CD8-positive, alpha-beta memory T cell (primary cell): ENCODE measurements at regions not wholly inside any gene's neighbourhood (a gene's known extent, or its start where the extent isn't known, plus 50 kb on each side); places are given as distances from the start of the nearest gene placed in this dataset.

Experiments
- CTCF ChIA-PET: fragments of 350-600 bp; sonication (Branson Sonifier 250); formaldehyde crosslinking; loops from one replicate; lab custom pipeline; 2021; ENCODE audit warnings: antibody characterized with exemption; lab: Charles Lee
- POLR2A ChIA-PET: fragments of 350-600 bp; sonication (Branson Sonifier 250); formaldehyde crosslinking; loops from one replicate; lab custom pipeline; 2021; ENCODE audit warnings: antibody characterized with exemption; lab: Charles Lee
- DNase-seq, 5 donors: peaks; one replicate each; pipeline versions ENCODE4 v3.0.0 to v3.0.0-alpha.2; 2020 to 2022; ENCODE audit warnings: mixed read lengths in 1 of 5
- H3K27ac ChIP-seq: one replicate; pipeline ENCODE4 v1.7.0; 2013; ENCODE audit warnings: low read depth, mild to moderate bottlenecking, low read length, moderate library complexity
- H3K27me3 ChIP-seq: 2 replicates; pipeline ENCODE4 v1.7.0; 2013; ENCODE audit warnings: low read length, mild to moderate bottlenecking; ENCODE audit not compliant: insufficient read depth, poor library complexity, severe bottlenecking
- H3K36me3 ChIP-seq: 2 replicates; pipeline ENCODE4 v1.7.0; 2013; ENCODE audit warnings: mild to moderate bottlenecking, low read length, moderate library complexity; ENCODE audit not compliant: insufficient read depth
- H3K4me1 ChIP-seq: 2 replicates; pipeline ENCODE4 v1.7.0; 2013; ENCODE audit warnings: mild to moderate bottlenecking, low read length, moderate library complexity; ENCODE audit not compliant: insufficient read depth
- H3K4me3 ChIP-seq: 2 replicates; pipeline ENCODE4 v1.7.0; 2013; ENCODE audit warnings: mild to moderate bottlenecking, low read length
- H3K9me3 ChIP-seq: 2 replicates; pipeline ENCODE4 v1.7.0; 2013; ENCODE audit warnings: mild to moderate bottlenecking, low read length
- H3K27ac Mint-ChIP-seq, 8 donors: one replicate each; pipeline ENCODE4 v1.8.0; 2020 to 2021; ENCODE audit warnings: mixed read lengths in 8 of 8, mild to moderate bottlenecking in 6 of 8, inconsistent platforms in 3 of 8, moderate library complexity in 3 of 8
- H3K27me3 Mint-ChIP-seq, 2 donors: one replicate each; pipeline ENCODE4 v1.8.0; 2020 to 2021; ENCODE audit warnings: mixed read lengths in 2 of 2, mild to moderate bottlenecking in 1 of 2, moderate library complexity in 1 of 2
- H3K36me3 Mint-ChIP-seq, 3 donors: one replicate each; pipeline ENCODE4 v1.8.0; 2020 to 2021; ENCODE audit warnings: mixed read lengths in 3 of 3, inconsistent platforms in 1 of 3, mild to moderate bottlenecking in 1 of 3
- H3K4me1 Mint-ChIP-seq, 3 donors: one replicate each; pipeline ENCODE4 v1.8.0; 2020 to 2021; ENCODE audit warnings: mixed read lengths in 3 of 3, inconsistent platforms in 1 of 3, mild to moderate bottlenecking in 1 of 3
- H3K4me3 Mint-ChIP-seq, 7 donors: one replicate each; pipeline ENCODE4 v1.8.0; 2020 to 2021; ENCODE audit warnings: mixed read lengths in 7 of 7, mild to moderate bottlenecking in 6 of 7, moderate library complexity in 4 of 7, inconsistent platforms in 2 of 7
- H3K9me3 Mint-ChIP-seq, 5 donors: one replicate each; pipeline ENCODE4 v1.8.0; 2020 to 2022; ENCODE audit warnings: mixed read lengths in 5 of 5, mild to moderate bottlenecking in 3 of 5, moderate library complexity in 2 of 5, inconsistent platforms in 1 of 5

DNA sequence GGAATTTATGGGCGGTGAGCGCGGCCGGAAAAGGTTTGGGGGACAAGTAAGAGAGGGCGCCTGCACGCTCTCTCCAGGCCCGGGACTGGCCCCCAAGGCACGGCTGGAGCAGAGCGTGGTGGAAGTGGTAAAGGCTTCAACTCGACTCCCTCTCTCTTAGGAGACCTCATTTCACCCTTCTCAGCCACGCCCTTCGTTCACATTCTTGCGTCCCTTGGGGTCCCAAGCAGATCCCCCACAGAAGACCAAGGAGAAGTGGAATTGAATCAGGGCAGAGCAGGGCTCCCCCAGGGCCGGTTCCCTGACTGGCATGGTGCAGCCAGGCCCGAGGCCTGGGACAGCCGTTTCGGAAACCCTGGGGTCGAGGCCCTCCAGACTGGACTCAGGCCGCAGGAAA lies 75.4 kb upstream of the POLG start:
- H3K27me3 Mint-ChIP-seq = peaks cover 84 to 97% of the 10 kb centered on the region in 2 donors
- H3K27me3 ChIP-seq = peaks cover 87% of the 10 kb centered on the region
- H3K36me3 Mint-ChIP-seq = no peaks in the 10 kb centered on the region
- H3K9me3 Mint-ChIP-seq = no peaks in the 10 kb centered on the region
- no peak overlapping the region for H3K27ac Mint-ChIP-seq
- peak overlapping the region in 4 of 7 donors; percentile 5 to 56 (median 18) for H3K4me3 Mint-ChIP-seq
- H3K27ac ChIP-seq = no peak overlapping the region
- POLR2A ChIA-PET = interaction anchor here (0.9 kb wide), 1 partner anchor 19 kb away, joined by 3 read pairs; no protein-coding TSS in a partner anchor
- H3K4me1 ChIP-seq = peaks cover 33% of the 10 kb centered on the region
- no peaks in the 10 kb centered on the region for H3K36me3 ChIP-seq
- CTCF ChIA-PET = interaction anchor here (1.0 kb wide), 1 partner anchor 30 kb away, joined by 3 read pairs; no protein-coding TSS in a partner anchor
- H3K4me1 Mint-ChIP-seq = peaks cover 33 to 58% (median 42%) of the 10 kb centered on the region in 3 donors
- no peak overlapping the region for H3K4me3 ChIP-seq
- no peak for DNase-seq
- H3K9me3 ChIP-seq = no peaks in the 10 kb centered on the region

GRCh38 chr15:89409184-89410038 lies 74.8 kb upstream of the POLG start:
- no peaks in the 10 kb centered on the region for H3K9me3 Mint-ChIP-seq
- H3K4me1 Mint-ChIP-seq = peaks cover 32 to 58% (median 42%) of the 10 kb centered on the region in 3 donors
- Histone ChIP-seq H3K27ac (no peak overlapping the region), H3K27me3 (peaks cover 91% of the 10 kb centered on the region), H3K36me3 (no peaks in the 10 kb centered on the region), H3K9me3 (no peaks in the 10 kb centered on the region), H3K4me1 (peaks cover 33% of the 10 kb centered on the region), H3K4me3 (peak overlapping the region; percentile 54)
- ChIA-PET CTCF (interaction anchor here (1.0 to 1.3 kb wide), 3 partner anchors 30 to 81 kb away, joined by 3 read pairs; no protein-coding TSS in a partner anchor), POLR2A (interaction anchor here (0.9 kb wide), 1 partner anchor 19 kb away, joined by 3 read pairs; no protein-coding TSS in a partner anchor)
- peak overlapping the region; percentile 75 to 92 (median 86) for H3K4me3 Mint-ChIP-seq
- no peak for DNase-seq
- no peaks in the 10 kb centered on the region for H3K36me3 Mint-ChIP-seq
- no peak overlapping the region for H3K27ac Mint-ChIP-seq
- H3K27me3 Mint-ChIP-seq = peaks cover 81 to 98% of the 10 kb centered on the region in 2 donors

GRCh38 chr15:89408372-89409183 lies 74.0 kb upstream of the POLG start:
- Mint-ChIP-seq H3K4me3 (peak overlapping the region; percentile 75 to 92 (median 88)), H3K36me3 (no peaks in the 10 kb centered on the region), H3K27ac (peak overlapping the region in 1 of 8 donors; percentile 29), H3K27me3 (peaks cover 80 to 98% of the 10 kb centered on the region in 2 donors), H3K9me3 (no peaks in the 10 kb centered on the region), H3K4me1 (peaks cover 32 to 58% (median 42%) of the 10 kb centered on the region in 3 donors)
- Histone ChIP-seq H3K4me3 (peak overlapping the region; percentile 54), H3K9me3 (no peaks in the 10 kb centered on the region), H3K4me1 (peaks cover 33% of the 10 kb centered on the region), H3K27ac (no peak overlapping the region), H3K36me3 (no peaks in the 10 kb centered on the region), H3K27me3 (peaks cover 91% of the 10 kb centered on the region)
- CTCF ChIA-PET = interaction anchor here (1.0 to 1.3 kb wide), 3 partner anchors 29 to 80 kb away, joined by 3 read pairs; no protein-coding TSS in a partner anchor
- no peak for DNase-seq
- POLR2A ChIA-PET = no interaction called here

- Histone ChIP-seq H3K4me1 (peaks cover 33% of the 10 kb centered on the region), H3K27me3 (peaks cover 87% of the 10 kb centered on the region), H3K4me3 (no peak overlapping the region), H3K36me3 (no peaks in the 10 kb centered on the region), H3K9me3 (no peaks in the 10 kb centered on the region), H3K27ac (no peak overlapping the region)
- Mint-ChIP-seq H3K9me3 (no peaks in the 10 kb centered on the region), H3K4me1 (peaks cover 28 to 58% (median 42%) of the 10 kb centered on the region in 3 donors), H3K4me3 (peak overlapping the region in 6 of 7 donors; percentile 34 to 73 (median 50)), H3K36me3 (no peaks in the 10 kb centered on the region), H3K27ac (no peak overlapping the region), H3K27me3 (peaks cover 73 to 96% of the 10 kb centered on the region in 2 donors)
- ChIA-PET CTCF (interaction anchor here (0.9 kb wide), 1 partner anchor 49 kb away, joined by 3 read pairs; no protein-coding TSS in a partner anchor), POLR2A (no interaction called here)
- no peak for DNase-seq
Measured at GRCh38 chr15:89406940-89407607, 72.5 kb upstream of the POLG start.

- H3K27ac Mint-ChIP-seq = no peak overlapping the region
- H3K27me3 ChIP-seq = peaks cover 88% of the 10 kb centered on the region
Measured at GRCh38 chr15:89406218-89406939, 71.8 kb upstream of the POLG start.

GRCh38 chr15:89405494-89405893 lies 70.9 kb upstream of the POLG start:
- H3K36me3 Mint-ChIP-seq = no peaks in the 10 kb centered on the region
- H3K4me1 Mint-ChIP-seq = peaks cover 25 to 47% (median 45%) of the 10 kb centered on the region in 3 donors
- H3K4me3 ChIP-seq = no peak overlapping the region
- POLR2A ChIA-PET = no interaction called here
- peaks cover 21% of the 10 kb centered on the region for H3K4me1 ChIP-seq
- H3K9me3 ChIP-seq = no peaks in the 10 kb centered on the region
- H3K27ac Mint-ChIP-seq = no peak overlapping the region
- H3K27ac ChIP-seq = no peak overlapping the region
- no peaks in the 10 kb centered on the region for H3K9me3 Mint-ChIP-seq
- peaks cover 70 to 96% of the 10 kb centered on the region in 2 donors for H3K27me3 Mint-ChIP-seq
- no peak overlapping the region for H3K4me3 Mint-ChIP-seq
- DNase-seq = no peak
- CTCF ChIA-PET = no interaction called here
- peaks cover 88% of the 10 kb centered on the region for H3K27me3 ChIP-seq
- no peaks in the 10 kb centered on the region for H3K36me3 ChIP-seq

More at GRCh38 chr15:89406218-89406939, 71.8 kb upstream of the POLG start:
- peak overlapping the region in 6 of 7 donors; percentile 34 to 73 (median 56) for H3K4me3 Mint-ChIP-seq
- POLR2A ChIA-PET = no interaction called here
- H3K4me1 Mint-ChIP-seq = peaks cover 27 to 54% (median 38%) of the 10 kb centered on the region in 3 donors
- Histone ChIP-seq H3K27ac (no peak overlapping the region), H3K4me3 (no peak overlapping the region), H3K4me1 (peaks cover 28% of the 10 kb centered on the region), H3K9me3 (no peaks in the 10 kb centered on the region), H3K36me3 (no peaks in the 10 kb centered on the region)
- no peaks in the 10 kb centered on the region for H3K36me3 Mint-ChIP-seq
- peaks cover 73 to 96% of the 10 kb centered on the region in 2 donors for H3K27me3 Mint-ChIP-seq
- no peaks in the 10 kb centered on the region for H3K9me3 Mint-ChIP-seq
- DNase-seq = no peak
- CTCF ChIA-PET = no interaction called here

GRCh38 chr15:89404023-89404422 lies 69.4 kb upstream of the POLG start:
- Mint-ChIP-seq H3K27me3 (peaks cover 57 to 85% of the 10 kb centered on the region in 2 donors), H3K9me3 (no peaks in the 10 kb centered on the region), H3K27ac (no peak overlapping the region), H3K4me3 (no peak overlapping the region), H3K36me3 (no peaks in the 10 kb centered on the region), H3K4me1 (peaks cover 23 to 45% (median 36%) of the 10 kb centered on the region in 3 donors)
- DNase-seq = no peak
- Histone ChIP-seq H3K9me3 (no peaks in the 10 kb centered on the region), H3K36me3 (no peaks in the 10 kb centered on the region), H3K4me3 (no peak overlapping the region), H3K4me1 (peaks cover 15% of the 10 kb centered on the region), H3K27ac (no peak overlapping the region), H3K27me3 (peaks cover 84% of the 10 kb centered on the region)
- CTCF ChIA-PET = interaction anchor here (1.0 kb wide), 2 partner anchors 45 to 198 kb away, joined by 3 to 4 read pairs; no protein-coding TSS in a partner anchor
- POLR2A ChIA-PET = no interaction called here
